ENCODE measurements at regions not wholly inside any gene's neighbourhood (a gene's known extent, or its start where the extent isn't known, plus 50 kb on each side); places are given as distances from the start of the nearest gene placed in this dataset.
A peak's percentile ranks its signal among the peaks of the same experiment; 100 is the strongest.

DNA sequence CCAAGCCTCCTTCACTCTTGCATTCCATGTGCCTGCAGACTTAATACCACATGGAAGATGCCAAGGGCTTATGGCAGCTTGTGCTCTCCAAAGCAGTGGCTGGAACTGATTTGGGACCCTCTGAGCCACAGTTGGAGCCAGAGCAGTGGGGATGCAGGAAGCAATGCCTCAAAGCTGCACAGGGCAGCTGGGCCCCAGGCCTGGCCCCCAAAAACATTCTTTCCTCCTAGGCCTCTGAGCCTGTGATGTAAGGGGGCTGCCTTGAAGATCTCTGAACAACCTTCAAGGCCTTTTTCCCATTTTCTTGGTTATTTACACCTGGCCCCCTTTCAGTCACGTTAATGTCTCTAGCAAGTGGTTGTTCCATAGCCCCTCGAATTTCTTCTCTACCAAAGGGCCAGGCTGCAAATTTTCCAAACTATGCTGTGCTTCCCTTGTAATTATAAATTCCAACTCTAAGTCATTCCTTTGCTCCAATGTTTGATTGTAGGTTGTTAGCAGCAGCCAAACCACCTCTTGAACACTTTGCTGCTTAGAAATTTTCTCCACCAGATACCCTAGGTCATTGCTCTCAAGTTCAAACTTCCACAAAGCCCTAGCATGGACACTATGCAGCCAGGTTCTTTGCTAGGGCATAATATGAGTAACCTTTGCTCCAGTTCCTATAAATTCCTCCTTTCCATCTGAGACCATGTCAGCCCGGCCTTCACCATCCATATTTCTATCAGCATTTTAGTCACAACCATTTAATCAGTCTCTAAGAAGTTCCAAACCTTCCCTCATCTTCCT, 245.0 kb upstream of the RBBP8 start:
- no peak for TF ChIP-seq FOXP2 (optimal IDR thresholded peaks at IDR 0.05; ENCODE audit: borderline replicate concordance, extremely low read depth, extremely low read length, insufficient read depth)
- no peak for TF ChIP-seq TAF1 (IDR thresholded peaks at IDR 0.05; ENCODE audit: borderline replicate concordance, insufficient read depth, low read length)
- no peak for TF ChIP-seq POLR2AphosphoS5 (IDR thresholded peaks at IDR 0.05; ENCODE audit: low read depth, low read length)
- TF ChIP-seq, protein P1, sequence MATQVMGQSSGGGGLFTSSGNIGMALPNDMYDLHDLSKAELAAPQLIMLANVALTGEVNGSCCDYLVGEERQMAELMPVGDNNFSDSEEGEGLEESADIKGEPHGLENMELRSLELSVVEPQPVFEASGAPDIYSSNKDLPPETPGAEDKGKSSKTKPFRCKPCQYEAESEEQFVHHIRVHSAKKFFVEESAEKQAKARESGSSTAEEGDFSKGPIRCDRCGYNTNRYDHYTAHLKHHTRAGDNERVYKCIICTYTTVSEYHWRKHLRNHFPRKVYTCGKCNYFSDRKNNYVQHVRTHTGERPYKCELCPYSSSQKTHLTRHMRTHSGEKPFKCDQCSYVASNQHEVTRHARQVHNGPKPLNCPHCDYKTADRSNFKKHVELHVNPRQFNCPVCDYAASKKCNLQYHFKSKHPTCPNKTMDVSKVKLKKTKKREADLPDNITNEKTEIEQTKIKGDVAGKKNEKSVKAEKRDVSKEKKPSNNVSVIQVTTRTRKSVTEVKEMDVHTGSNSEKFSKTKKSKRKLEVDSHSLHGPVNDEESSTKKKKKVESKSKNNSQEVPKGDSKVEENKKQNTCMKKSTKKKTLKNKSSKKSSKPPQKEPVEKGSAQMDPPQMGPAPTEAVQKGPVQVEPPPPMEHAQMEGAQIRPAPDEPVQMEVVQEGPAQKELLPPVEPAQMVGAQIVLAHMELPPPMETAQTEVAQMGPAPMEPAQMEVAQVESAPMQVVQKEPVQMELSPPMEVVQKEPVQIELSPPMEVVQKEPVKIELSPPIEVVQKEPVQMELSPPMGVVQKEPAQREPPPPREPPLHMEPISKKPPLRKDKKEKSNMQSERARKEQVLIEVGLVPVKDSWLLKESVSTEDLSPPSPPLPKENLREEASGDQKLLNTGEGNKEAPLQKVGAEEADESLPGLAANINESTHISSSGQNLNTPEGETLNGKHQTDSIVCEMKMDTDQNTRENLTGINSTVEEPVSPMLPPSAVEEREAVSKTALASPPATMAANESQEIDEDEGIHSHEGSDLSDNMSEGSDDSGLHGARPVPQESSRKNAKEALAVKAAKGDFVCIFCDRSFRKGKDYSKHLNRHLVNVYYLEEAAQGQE (IDR thresholded peaks at IDR 0.05; ENCODE audit: insufficient read depth in 1 of 2, low read depth in 2 of 2, low read length in 2 of 2): no peak
- no peak for TF ChIP-seq SIN3A (IDR thresholded peaks at IDR 0.05; ENCODE audit: borderline replicate concordance, insufficient read depth, low read length)

DNA sequence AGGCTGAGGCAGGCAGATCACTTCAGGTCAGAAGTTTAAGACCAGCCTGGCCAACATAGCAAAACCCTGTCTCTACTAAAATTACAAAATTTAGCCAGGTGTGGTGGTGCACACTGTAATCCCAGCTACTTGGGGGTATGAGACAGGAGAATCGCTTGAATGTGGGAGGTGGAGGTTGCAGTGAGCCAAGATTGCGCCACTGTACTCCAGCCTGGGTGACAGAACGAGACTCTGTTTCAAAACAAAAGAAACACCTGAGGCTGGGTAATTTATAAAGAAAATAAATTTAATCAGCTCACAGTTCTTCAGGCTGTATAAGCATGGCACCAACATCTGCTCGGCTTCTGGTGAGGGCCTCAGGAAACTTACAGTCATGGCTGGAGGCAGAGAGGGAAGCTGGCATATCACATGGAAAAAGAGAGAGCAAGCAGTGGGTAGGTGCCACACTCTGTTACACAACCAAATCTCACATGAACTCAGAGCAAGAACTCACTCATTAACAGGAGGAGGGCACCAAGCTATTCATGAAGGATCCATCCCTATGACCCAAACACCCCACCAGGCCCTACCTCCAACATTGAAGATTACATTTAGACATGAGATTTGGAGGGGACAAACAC, 244.1 kb upstream of the RBBP8 start:
- TF ChIP-seq FOXP2 (optimal IDR thresholded peaks at IDR 0.05; ENCODE audit: borderline replicate concordance, extremely low read depth, extremely low read length, insufficient read depth): no peak
- TF ChIP-seq SIN3A (IDR thresholded peaks at IDR 0.05; ENCODE audit: borderline replicate concordance, insufficient read depth, low read length): no peak
- no peak for TF ChIP-seq POLR2AphosphoS5 (IDR thresholded peaks at IDR 0.05; ENCODE audit: low read depth, low read length)
- TF ChIP-seq, protein P1 (IDR thresholded peaks at IDR 0.05; ENCODE audit: insufficient read depth in 1 of 2, low read depth in 2 of 2, low read length in 2 of 2): no peak
- no peak for TF ChIP-seq TAF1 (IDR thresholded peaks at IDR 0.05; ENCODE audit: borderline replicate concordance, insufficient read depth, low read length)

DNA sequence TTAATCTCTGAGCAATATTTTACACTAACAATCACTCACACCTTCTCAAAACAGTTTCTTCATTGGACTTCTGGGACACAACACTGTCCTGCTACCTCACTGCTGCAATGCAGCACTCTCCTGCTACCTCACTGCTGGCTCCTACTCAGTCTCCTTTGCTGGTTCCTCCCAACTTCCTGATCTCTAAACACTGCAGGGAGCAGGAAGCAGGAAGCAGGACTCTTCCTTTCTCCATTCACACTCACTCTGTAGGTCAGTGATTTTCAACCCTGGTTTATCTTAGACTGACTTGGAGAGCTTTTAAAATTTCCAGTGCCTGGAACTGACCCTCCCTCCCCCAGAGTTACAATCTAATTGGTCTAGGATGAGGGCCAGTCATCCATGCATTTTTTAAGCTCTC, 243.4 kb upstream of the RBBP8 start:
- TF ChIP-seq FOXP2 (optimal IDR thresholded peaks at IDR 0.05; ENCODE audit: borderline replicate concordance, extremely low read depth, extremely low read length, insufficient read depth) (no peak), POLR2AphosphoS5 (IDR thresholded peaks at IDR 0.05; ENCODE audit: low read depth, low read length) (no peak; the same call in 1 of the 2 replicates), SIN3A (IDR thresholded peaks at IDR 0.05; ENCODE audit: borderline replicate concordance, insufficient read depth, low read length) (peak; percentile 61; the same call in 1 of the 2 replicates)
- TF ChIP-seq, protein P1 (IDR thresholded peaks at IDR 0.05; ENCODE audit: insufficient read depth in 1 of 2, low read depth in 2 of 2, low read length in 2 of 2): peak in 1 of 2 experiments; percentile 59; a peak in 1 of 4 replicates

DNA sequence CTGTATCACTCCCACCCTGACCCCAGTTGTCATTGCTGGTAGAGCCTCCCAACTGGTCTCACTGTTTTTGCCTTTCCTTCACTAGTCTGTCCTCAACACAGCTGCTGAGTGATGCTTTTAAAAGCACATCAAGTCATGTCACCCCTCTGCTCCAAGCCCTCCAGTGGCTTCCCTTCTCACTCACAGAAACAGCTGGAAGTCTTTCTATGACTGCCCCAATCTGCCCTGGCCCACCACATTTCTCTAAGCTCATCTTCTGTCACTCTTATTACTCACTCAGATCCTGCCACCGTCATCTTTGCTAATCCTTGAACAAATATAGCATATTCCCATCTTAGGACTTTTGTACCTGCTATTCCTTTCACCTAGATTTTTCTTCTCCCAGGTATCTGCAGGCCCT, 242.6 kb upstream of the RBBP8 start:
- TF ChIP-seq TAF1 (IDR thresholded peaks at IDR 0.05; ENCODE audit: borderline replicate concordance, insufficient read depth, low read length) (no peak), SIN3A (IDR thresholded peaks at IDR 0.05; ENCODE audit: borderline replicate concordance, insufficient read depth, low read length) (no peak), FOXP2 (optimal IDR thresholded peaks at IDR 0.05; ENCODE audit: borderline replicate concordance, extremely low read depth, extremely low read length, insufficient read depth) (no peak), POLR2AphosphoS5 (IDR thresholded peaks at IDR 0.05; ENCODE audit: low read depth, low read length) (no peak)
- TF ChIP-seq, protein P1 (IDR thresholded peaks at IDR 0.05; ENCODE audit: insufficient read depth in 1 of 2, low read depth in 2 of 2, low read length in 2 of 2): no peak
